ENCODE measurements at regions not wholly inside any gene's neighbourhood (a gene's known extent, or its start where the extent isn't known, plus 50 kb on each side); places are given as distances from the start of the nearest gene placed in this dataset.

DNA sequence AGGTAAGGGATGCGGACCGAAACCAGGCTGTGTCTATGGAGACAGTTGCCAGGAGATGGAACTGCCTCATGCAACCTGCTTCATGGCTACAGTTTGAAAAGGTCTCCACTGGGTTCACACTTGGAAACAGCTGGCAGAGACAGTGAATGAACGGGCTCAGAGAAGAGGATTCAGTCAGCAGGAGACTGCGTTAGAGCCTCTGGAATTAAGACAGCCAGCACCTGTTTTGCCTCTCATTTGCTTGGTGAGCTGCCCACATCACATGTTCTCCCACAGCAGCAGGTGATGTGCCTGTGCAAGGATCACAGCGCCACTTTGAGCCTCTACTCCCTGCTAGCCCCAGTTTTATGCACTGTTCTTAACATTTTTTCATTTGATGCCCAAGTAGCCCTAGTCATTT is 321.0 kb downstream of the PLPP3 start (continued):
- TF ChIP-seq, protein P1, sequence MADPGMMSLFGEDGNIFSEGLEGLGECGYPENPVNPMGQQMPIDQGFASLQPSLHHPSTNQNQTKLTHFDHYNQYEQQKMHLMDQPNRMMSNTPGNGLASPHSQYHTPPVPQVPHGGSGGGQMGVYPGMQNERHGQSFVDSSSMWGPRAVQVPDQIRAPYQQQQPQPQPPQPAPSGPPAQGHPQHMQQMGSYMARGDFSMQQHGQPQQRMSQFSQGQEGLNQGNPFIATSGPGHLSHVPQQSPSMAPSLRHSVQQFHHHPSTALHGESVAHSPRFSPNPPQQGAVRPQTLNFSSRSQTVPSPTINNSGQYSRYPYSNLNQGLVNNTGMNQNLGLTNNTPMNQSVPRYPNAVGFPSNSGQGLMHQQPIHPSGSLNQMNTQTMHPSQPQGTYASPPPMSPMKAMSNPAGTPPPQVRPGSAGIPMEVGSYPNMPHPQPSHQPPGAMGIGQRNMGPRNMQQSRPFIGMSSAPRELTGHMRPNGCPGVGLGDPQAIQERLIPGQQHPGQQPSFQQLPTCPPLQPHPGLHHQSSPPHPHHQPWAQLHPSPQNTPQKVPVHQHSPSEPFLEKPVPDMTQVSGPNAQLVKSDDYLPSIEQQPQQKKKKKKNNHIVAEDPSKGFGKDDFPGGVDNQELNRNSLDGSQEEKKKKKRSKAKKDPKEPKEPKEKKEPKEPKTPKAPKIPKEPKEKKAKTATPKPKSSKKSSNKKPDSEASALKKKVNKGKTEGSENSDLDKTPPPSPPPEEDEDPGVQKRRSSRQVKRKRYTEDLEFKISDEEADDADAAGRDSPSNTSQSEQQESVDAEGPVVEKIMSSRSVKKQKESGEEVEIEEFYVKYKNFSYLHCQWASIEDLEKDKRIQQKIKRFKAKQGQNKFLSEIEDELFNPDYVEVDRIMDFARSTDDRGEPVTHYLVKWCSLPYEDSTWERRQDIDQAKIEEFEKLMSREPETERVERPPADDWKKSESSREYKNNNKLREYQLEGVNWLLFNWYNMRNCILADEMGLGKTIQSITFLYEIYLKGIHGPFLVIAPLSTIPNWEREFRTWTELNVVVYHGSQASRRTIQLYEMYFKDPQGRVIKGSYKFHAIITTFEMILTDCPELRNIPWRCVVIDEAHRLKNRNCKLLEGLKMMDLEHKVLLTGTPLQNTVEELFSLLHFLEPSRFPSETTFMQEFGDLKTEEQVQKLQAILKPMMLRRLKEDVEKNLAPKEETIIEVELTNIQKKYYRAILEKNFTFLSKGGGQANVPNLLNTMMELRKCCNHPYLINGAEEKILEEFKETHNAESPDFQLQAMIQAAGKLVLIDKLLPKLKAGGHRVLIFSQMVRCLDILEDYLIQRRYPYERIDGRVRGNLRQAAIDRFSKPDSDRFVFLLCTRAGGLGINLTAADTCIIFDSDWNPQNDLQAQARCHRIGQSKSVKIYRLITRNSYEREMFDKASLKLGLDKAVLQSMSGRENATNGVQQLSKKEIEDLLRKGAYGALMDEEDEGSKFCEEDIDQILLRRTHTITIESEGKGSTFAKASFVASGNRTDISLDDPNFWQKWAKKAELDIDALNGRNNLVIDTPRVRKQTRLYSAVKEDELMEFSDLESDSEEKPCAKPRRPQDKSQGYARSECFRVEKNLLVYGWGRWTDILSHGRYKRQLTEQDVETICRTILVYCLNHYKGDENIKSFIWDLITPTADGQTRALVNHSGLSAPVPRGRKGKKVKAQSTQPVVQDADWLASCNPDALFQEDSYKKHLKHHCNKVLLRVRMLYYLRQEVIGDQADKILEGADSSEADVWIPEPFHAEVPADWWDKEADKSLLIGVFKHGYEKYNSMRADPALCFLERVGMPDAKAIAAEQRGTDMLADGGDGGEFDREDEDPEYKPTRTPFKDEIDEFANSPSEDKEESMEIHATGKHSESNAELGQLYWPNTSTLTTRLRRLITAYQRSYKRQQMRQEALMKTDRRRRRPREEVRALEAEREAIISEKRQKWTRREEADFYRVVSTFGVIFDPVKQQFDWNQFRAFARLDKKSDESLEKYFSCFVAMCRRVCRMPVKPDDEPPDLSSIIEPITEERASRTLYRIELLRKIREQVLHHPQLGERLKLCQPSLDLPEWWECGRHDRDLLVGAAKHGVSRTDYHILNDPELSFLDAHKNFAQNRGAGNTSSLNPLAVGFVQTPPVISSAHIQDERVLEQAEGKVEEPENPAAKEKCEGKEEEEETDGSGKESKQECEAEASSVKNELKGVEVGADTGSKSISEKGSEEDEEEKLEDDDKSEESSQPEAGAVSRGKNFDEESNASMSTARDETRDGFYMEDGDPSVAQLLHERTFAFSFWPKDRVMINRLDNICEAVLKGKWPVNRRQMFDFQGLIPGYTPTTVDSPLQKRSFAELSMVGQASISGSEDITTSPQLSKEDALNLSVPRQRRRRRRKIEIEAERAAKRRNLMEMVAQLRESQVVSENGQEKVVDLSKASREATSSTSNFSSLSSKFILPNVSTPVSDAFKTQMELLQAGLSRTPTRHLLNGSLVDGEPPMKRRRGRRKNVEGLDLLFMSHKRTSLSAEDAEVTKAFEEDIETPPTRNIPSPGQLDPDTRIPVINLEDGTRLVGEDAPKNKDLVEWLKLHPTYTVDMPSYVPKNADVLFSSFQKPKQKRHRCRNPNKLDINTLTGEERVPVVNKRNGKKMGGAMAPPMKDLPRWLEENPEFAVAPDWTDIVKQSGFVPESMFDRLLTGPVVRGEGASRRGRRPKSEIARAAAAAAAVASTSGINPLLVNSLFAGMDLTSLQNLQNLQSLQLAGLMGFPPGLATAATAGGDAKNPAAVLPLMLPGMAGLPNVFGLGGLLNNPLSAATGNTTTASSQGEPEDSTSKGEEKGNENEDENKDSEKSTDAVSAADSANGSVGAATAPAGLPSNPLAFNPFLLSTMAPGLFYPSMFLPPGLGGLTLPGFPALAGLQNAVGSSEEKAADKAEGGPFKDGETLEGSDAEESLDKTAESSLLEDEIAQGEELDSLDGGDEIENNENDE (IDR thresholded peaks at IDR 0.05; ENCODE audit: insufficient replicate concordance, low read length) = no peak
- TF ChIP-seq BACH1 (IDR thresholded peaks at IDR 0.05; ENCODE audit: low read length) (no peak), POU5F1 (IDR thresholded peaks at IDR 0.05; ENCODE audit: low read depth, low read length) (no peak), RBBP5 (IDR thresholded peaks at IDR 0.05; ENCODE audit: borderline replicate concordance, low read depth, low read length) (no peak), SP1 (IDR thresholded peaks at IDR 0.05; ENCODE audit: low read depth, low read length) (no peak)
- TF ChIP-seq, protein P2, sequence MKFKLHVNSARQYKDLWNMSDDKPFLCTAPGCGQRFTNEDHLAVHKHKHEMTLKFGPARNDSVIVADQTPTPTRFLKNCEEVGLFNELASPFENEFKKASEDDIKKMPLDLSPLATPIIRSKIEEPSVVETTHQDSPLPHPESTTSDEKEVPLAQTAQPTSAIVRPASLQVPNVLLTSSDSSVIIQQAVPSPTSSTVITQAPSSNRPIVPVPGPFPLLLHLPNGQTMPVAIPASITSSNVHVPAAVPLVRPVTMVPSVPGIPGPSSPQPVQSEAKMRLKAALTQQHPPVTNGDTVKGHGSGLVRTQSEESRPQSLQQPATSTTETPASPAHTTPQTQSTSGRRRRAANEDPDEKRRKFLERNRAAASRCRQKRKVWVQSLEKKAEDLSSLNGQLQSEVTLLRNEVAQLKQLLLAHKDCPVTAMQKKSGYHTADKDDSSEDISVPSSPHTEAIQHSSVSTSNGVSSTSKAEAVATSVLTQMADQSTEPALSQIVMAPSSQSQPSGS (IDR thresholded peaks at IDR 0.05; ENCODE audit: low read length) = no peak
- TF ChIP-seq, protein P3, sequence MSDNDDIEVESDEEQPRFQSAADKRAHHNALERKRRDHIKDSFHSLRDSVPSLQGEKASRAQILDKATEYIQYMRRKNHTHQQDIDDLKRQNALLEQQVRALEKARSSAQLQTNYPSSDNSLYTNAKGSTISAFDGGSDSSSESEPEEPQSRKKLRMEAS (IDR thresholded peaks at IDR 0.05) = no peak
